T-helper 2 cell treated with Interferon-gamma antibody and Interleukin-4, amounts not matched to agents 100 ng/mL and 5 ng/mL, for 36 hours (primary cell): ENCODE measurements at regions not wholly inside any gene's neighbourhood (a gene's known extent, or its start where the extent isn't known, plus 50 kb on each side); places are given as distances from the start of the nearest gene placed in this dataset.
"Not testable (repeated sequence)": the region's sequence is repeated elsewhere in the genome, so short reads cannot be mapped to it uniquely, and the experiment has no call there.

Experiments used
- intact Hi-C: fragments of 100-400 bp; cut with micrococcal nuclease; formaldehyde crosslinking; loops from one replicate; pipeline ENCODE4 v1.15.1; 2023

DNA sequence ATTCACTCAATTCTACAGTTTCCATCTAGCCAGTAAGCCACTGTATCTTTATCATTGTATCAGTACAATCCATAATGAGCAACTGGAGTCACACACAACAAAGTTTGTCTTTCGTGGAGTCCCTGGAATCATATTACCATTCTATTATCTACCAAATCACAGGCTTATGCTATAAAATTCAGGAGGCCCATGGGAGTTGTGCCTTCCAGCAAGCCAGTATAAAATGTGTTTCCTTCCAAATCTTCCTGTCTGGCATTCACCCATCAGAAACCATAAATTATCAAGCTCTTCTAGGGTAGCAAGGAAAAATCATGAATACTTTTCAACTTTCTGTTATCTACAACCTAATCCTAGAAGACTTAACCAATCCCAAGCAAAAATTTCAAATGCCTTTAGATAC, 1383.3 kb upstream of the PCDH7 start:
- intact Hi-C loops, result no loop called here

DNA sequence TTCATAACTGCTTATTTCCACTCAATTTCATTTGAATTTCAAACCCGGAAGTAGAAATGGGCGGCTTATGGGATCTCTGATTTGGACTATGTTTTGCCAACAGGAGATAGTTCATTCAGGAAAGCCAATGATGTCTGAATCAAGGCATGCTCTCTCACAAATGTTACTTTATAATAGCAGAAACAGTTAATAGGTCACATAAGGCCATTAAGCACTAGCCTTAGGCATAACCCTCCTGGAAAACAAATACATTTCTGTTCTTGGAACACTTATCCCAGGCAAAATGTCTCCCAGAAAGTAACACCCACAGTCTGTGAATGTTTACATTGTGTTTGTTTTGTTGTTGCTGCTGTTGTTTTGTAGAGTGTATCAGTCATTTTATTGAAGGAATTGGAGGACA, 1347.2 kb upstream of the PCDH7 start:
- intact Hi-C loops, result no loop called here

DNA sequence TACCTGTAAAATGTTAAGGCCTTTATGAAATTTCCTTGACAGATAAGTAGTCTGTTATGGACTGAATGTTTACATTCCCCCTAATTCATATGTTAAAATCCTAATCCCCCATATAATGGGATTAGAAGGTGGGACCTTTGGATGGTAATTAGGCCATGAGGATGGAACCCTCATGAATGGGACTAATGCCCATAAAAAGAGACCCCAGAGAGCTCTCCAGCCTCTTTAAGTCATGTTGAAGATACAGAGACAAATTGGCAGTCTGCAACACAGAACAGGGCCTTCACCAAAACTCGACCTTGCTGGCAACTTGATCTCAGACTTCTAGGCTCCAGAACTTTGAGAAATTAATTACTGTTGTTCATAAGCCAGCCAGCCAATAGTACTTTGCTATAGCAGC, 1344.5 kb upstream of the PCDH7 start:
- intact Hi-C loops, result no loop called here

DNA sequence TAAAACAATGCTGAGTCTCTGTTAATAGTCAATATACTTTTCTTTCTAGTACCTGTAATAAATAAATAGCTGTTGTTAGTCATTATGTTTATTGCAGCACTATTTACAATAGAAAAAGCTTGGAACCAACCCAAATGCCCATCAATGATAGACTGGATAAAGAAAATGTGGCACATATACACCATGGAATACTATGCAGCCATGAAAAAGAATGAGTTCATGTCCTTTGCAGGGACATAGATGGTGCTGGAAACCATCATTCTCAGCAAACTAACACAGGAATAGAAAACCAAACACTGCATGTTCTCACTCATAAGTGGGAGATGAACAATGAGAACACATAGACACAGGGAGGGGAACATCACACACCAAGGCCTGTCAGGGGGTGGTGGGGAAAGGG, 1341.9 kb upstream of the PCDH7 start:
- intact Hi-C loops, result not testable (repeated sequence)

DNA sequence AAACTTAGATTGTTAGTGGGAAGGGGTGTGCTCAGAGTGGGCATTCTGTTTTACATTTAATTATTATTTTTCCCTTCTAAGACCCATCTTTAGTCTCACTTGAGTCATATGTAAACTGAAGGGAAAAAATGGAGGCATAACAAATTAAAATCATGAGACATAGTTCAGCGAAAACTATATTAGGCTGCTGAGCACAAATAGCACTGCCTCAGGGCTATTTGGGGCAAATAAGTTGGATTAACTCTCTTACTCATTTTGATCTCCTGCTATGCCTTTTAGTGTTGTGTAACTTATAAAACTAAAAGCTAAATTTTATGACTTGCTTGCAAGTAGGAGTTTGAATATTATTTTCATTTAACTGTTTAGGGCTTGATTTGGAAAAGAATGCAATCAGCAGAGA, 1329.2 kb upstream of the PCDH7 start:
- intact Hi-C loops, result no loop called here

DNA sequence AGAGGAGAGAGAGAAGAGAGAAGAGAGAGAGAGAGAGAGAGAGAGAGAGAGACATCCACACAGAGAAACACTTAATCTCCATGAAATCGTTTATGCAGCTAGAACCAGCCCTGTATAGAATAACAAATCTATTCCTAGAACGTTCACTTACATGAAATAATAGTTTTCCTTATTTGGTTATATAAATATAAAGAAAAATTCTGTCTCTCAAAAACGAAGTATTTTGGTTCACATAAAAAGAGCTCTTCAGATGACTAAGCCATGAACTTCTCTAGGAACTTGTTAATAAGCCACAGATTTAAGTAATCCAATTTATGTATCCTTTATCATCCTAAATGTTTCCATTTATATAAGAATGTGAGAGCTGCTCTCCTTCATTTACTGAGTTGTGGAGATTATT, 1315.1 kb upstream of the PCDH7 start:
- intact Hi-C loops, result no loop called here

DNA sequence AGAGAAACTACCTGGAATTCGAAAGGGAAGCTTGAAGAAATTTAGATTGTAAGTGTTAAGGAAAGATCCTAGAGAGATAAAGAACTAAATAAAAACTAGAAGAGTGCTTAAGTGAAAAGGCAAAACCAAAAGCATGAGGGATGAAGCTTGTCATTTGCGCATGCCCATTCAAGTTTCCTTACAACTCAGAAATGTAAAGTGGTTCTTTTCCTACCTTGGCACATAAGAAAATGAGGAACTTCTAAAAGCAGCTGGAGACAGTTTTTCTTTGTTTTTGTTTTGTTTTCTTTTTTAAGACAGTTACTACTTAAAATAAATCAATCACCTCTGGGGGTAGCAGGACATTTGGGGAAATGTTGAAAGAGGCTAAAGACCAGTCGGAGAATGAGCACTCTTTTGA, 1304.4 kb upstream of the PCDH7 start:
- intact Hi-C loops, result no loop called here

DNA sequence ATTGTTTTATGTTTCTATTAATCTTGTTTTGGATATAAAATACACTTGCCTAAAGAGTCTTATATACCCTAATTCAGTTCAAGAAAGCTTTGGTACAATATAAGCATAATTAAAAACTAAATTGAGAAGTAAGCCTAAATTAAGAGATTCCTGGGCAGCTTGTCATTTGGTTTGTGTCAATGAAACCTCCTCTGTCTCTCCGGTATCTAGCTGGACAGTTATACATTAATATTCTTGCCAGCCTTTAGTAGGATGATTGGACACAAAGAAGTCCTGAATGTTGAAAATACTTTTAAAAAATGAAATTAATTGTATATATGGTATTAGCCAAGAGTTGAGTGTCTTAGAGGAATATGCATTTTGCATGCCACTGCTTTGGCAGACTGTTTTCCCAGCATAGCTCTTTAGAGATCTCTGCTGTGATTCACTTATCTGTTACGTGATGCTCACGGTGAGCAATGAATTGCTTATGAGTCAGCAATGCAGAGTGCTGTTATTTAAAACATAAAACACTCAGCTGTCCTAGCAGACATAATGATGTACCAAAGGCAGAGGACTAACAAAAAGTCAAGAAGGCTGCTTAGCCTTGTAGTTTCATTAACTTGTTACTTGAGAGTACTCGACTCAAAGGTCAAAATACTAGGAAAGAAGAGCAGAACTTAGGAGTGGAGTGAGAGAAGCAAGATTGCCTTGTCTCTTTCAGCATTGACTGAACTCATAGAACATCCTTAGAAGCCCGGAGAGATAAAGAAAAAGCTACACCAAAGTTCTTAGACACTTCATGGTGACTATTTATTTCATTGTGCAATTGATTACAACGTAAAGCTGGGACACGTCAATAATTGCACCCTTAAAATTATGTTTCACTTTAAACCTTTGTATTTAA, 1296.1 kb upstream of the PCDH7 start:
- intact Hi-C loops, result no loop called here

DNA sequence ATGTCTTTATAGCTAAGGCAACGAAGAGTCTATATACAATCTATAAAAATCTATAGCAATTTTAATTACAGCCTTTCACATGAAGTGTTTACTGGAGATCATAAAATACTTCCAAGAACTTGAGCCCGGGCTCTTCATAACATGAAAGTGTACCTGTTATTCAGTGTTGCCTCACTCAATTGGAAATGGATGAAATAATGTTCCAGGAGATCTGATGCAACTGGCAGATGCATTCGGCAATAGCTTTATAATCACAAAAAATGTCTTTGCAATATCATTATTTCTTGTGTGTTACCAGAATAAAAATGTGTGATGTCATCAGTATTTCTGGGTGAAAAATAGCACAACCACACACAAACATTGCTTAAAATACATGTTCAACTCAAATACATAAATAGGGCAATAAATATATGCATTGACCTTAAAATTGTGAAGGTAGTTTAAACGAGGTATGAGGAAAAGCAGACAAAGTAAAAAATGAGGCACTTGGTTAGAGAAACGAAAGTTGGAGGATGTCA, 1266.8 kb upstream of the PCDH7 start:
- intact Hi-C loops, result no loop called here

DNA sequence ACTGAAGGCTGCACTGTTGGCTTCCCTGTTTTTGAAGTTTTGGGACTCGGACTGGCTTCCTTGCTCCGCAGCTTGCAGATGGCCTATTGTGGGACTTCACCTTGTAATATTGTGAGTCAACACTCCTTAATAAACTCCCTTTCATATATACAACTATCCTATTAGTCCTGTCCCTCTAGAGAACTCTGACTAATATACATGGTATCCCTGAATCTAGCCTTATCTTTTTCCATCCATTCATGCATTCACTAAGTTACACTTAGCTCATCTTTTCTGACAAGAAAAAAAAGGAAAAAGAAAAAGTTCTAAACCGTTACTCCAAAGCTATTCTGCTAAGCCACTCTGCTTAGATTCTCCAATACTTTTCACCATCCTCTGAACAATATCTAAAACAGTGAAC, 1260.2 kb upstream of the PCDH7 start:
- intact Hi-C loops, result no loop called here

DNA sequence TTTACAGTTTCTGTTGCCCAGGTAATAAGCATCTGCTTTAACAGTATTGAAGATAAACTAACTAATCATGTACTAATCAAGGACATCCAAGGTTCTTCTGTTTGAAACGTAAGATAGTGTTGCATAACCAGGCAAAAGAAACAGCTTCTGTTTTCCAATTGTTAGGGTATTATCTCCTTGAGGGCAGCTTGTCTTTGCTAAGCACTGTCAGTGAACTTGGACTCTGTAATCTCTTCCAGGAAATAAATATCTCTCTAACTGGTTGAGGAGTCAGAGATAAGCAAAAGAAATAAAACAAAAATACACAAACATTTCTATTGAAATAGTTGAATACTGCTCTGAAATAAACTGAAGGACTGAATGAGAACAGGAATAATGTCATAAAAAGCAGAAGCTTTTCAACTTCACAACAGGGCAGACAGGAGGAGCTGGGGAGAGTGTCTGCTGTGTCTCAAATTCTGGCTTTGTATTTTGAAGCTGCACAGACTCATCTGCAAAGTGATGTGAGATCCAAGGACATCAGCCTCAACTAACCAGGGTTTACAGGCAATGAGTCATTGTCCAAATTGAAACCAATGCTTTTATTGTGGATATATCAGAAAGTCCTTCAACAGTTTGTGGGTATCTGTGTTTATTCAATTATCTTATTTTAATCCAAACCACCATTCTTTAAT, 1253.0 kb upstream of the PCDH7 start:
- intact Hi-C loops, result no loop called here
